HG02870 (cell line): ENCODE measurements at regions not wholly inside any gene's neighbourhood (a gene's known extent, or its start where the extent isn't known, plus 50 kb on each side); places are given as distances from the start of the nearest gene placed in this dataset.

Experiments
- ATAC-seq: cut with Tn5 transposase; IDR thresholded peaks from one replicate; pipeline ENCODE4 v1.9.1; 2021; ENCODE audit warnings: mild to moderate bottlenecking, moderate library complexity; ENCODE audit not compliant: unreplicated experiment

GRCh38 chr5:58040044-58040443 lies 419.8 kb downstream of the PLK2 start:
- ATAC-seq: no peak

- no peak for ATAC-seq
Observed at GRCh38 chr5:58037899-58038298, 422.0 kb downstream of the PLK2 start.

GRCh38 chr5:58025809-58026208 lies 434.1 kb downstream of the PLK2 start:
- ATAC-seq: no peak

- ATAC-seq: no peak
Observed at GRCh38 chr5:58024151-58024550, 435.7 kb downstream of the PLK2 start.

- ATAC-seq: no peak
Observed at GRCh38 chr5:58022055-58022454, 437.8 kb downstream of the PLK2 start.

- no peak for ATAC-seq
Observed at GRCh38 chr5:58021466-58021865, 438.4 kb downstream of the PLK2 start.

GRCh38 chr5:58019614-58020013 lies 440.3 kb downstream of the PLK2 start:
- no peak for ATAC-seq

GRCh38 chr5:58018016-58018415 lies 441.9 kb downstream of the PLK2 start:
- no peak for ATAC-seq

- no peak for ATAC-seq
Observed at GRCh38 chr5:58016877-58017276, 443.0 kb downstream of the PLK2 start.

- no peak for ATAC-seq
Observed at GRCh38 chr5:58016358-58016757, 443.5 kb downstream of the PLK2 start.

- no peak for ATAC-seq
Observed at GRCh38 chr5:58015175-58015574, 444.7 kb downstream of the PLK2 start.

- ATAC-seq: no peak
Observed at GRCh38 chr5:58013542-58014258, 446.2 kb downstream of the PLK2 start.

GRCh38 chr5:58012801-58013315 lies 447.0 kb downstream of the PLK2 start:
- no peak for ATAC-seq

- ATAC-seq: no peak
Observed at GRCh38 chr5:58012102-58012501, 447.8 kb downstream of the PLK2 start.

GRCh38 chr5:58011301-58011700 lies 448.6 kb downstream of the PLK2 start:
- ATAC-seq: no peak

GRCh38 chr5:58009754-58010153 lies 450.1 kb downstream of the PLK2 start:
- no peak for ATAC-seq

GRCh38 chr5:58002323-58002722 lies 457.6 kb downstream of the PLK2 start:
- no peak for ATAC-seq

- no peak for ATAC-seq
Observed at GRCh38 chr5:57993866-57994265, 466.0 kb downstream of the PLK2 start.

- no peak for ATAC-seq
Observed at GRCh38 chr5:57989378-57989777, 470.5 kb downstream of the PLK2 start.

- no peak for ATAC-seq
Observed at GRCh38 chr5:57988813-57989212, 471.1 kb downstream of the PLK2 start.

GRCh38 chr5:57987552-57987951 lies 472.3 kb downstream of the PLK2 start:
- no peak for ATAC-seq

GRCh38 chr5:57986761-57987341 lies 473.0 kb downstream of the PLK2 start:
- ATAC-seq: no peak

GRCh38 chr5:57983426-57983825 lies 476.5 kb downstream of the PLK2 start:
- no peak for ATAC-seq
